GM12878 (cell line): ENCODE measurements at regions not wholly inside any gene's neighbourhood (a gene's known extent, or its start where the extent isn't known, plus 50 kb on each side); places are given as distances from the start of the nearest gene placed in this dataset.

Source experiments
- CHD2 ChIP-seq: IDR thresholded peaks from 2 replicates; pipeline ENCODE4 v1.6.1; 2011; ENCODE audit warnings: low read depth, low read length, improper control_type of control experiment, borderline replicate concordance
- TF ChIP-seq, protein P1 (sequence below), 3 experiments: IDR thresholded peaks in 2 of 3; conservative IDR thresholded peaks in 1 of 3; 2 replicates each; pipeline ENCODE4 v1.5.1; 2011; ENCODE audit warnings: low read depth in 3 of 3, low read length in 3 of 3, mild to moderate bottlenecking in 3 of 3, control low read depth in 2 of 3, moderate library complexity in 2 of 3, inconsistent platforms in 1 of 3, mixed read lengths in 1 of 3; ENCODE audit not compliant: control insufficient read depth in 2 of 3, insufficient read depth in 1 of 3; ENCODE audit errors: extremely low read depth in 1 of 3

DNA sequence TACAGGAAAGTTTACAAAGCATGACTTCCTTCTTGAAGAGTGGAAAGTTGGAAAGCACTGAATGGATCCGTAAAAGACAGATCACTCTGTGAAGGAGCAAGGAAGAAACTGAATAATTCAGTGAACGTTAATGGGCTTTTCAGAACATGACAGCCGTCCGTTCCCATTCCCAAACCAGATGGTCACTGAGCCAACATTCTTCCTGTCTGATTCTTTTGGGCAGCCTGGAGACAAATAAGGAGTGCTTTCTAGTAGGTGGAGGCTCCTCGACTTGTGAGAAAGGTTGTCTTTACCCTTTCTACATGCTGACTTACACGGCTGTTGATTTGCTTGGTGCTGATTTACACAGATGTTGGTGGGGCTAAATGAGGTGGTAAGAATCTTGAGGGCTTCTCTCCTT, 51.0 kb upstream of the PAPPA start:
- TF ChIP-seq CHD2, result no peak
- TF ChIP-seq, protein P1, sequence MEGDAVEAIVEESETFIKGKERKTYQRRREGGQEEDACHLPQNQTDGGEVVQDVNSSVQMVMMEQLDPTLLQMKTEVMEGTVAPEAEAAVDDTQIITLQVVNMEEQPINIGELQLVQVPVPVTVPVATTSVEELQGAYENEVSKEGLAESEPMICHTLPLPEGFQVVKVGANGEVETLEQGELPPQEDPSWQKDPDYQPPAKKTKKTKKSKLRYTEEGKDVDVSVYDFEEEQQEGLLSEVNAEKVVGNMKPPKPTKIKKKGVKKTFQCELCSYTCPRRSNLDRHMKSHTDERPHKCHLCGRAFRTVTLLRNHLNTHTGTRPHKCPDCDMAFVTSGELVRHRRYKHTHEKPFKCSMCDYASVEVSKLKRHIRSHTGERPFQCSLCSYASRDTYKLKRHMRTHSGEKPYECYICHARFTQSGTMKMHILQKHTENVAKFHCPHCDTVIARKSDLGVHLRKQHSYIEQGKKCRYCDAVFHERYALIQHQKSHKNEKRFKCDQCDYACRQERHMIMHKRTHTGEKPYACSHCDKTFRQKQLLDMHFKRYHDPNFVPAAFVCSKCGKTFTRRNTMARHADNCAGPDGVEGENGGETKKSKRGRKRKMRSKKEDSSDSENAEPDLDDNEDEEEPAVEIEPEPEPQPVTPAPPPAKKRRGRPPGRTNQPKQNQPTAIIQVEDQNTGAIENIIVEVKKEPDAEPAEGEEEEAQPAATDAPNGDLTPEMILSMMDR (IDR thresholded peaks at IDR 0.05 in 2 of 3, conservative IDR thresholded peaks at IDR 0.05 in 1 of 3; ENCODE audit: control insufficient read depth in 2 of 3, extremely low read depth in 1 of 3, insufficient read depth in 1 of 3, low read depth in 3 of 3, low read length in 3 of 3), result no peak
